Karpas-422 (cell line): ENCODE measurements at regions not wholly inside any gene's neighbourhood (a gene's known extent, or its start where the extent isn't known, plus 50 kb on each side); places are given as distances from the start of the nearest gene placed in this dataset.

Source experiments
- DNase-seq: peaks from one replicate; pipeline ENCODE4 v3.0.0-alpha.2; 2015
- H2AFZ ChIP-seq: fragments of 200-600 bp; sonication (generic); 2 replicates; pipeline ENCODE4 v1.6.1; 2014; ENCODE audit warnings: antibody characterized with exemption, low read length, mixed read lengths
- H3K27ac ChIP-seq: fragments of 200-600 bp; sonication (generic); 2 replicates; pipeline ENCODE4 v1.5.1; 2014; ENCODE audit warnings: mild to moderate bottlenecking, low read length, moderate library complexity
- H3K27me3 ChIP-seq: fragments of 200-600 bp; sonication (generic); 2 replicates; pipeline ENCODE4 v1.6.1; 2014; ENCODE audit warnings: low read length, mixed read lengths
- H3K36me3 ChIP-seq: fragments of 200-600 bp; sonication (generic); 2 replicates; pipeline ENCODE4 v1.6.1; 2014; ENCODE audit warnings: low read length, mixed read lengths; ENCODE audit not compliant: insufficient read depth
- H3K4me1 ChIP-seq: fragments of 200-600 bp; sonication (generic); 2 replicates; pipeline ENCODE4 v1.6.1; 2014; ENCODE audit warnings: mild to moderate bottlenecking, low read length, mixed read lengths
- H3K4me2 ChIP-seq: fragments of 200-600 bp; sonication (generic); 2 replicates; pipeline ENCODE4 v1.6.1; 2014; ENCODE audit warnings: low read length, low read depth, mild to moderate bottlenecking; ENCODE audit not compliant: poor library complexity, severe bottlenecking
- H3K4me3 ChIP-seq: fragments of 200-600 bp; sonication (generic); 2 replicates; pipeline ENCODE4 v1.5.1; 2014; ENCODE audit warnings: mild to moderate bottlenecking, antibody characterized with exemption, low read length, mixed read lengths
- H3K79me2 ChIP-seq: fragments of 200-600 bp; sonication (generic); 2 replicates; pipeline ENCODE4 v1.6.1; 2014; ENCODE audit warnings: mild to moderate bottlenecking, low read length, mixed read lengths
- H3K9ac ChIP-seq: fragments of 200-600 bp; sonication (generic); 2 replicates; pipeline ENCODE4 v1.6.0; 2014; ENCODE audit warnings: low read length
- H3K9me2 ChIP-seq: fragments of 200-600 bp; sonication (generic), shearing (Covaris generic); replicated peaks from 2 replicates; pipeline ENCODE4 v1.6.0; 2014; ENCODE audit warnings: mild to moderate bottlenecking, low read length, moderate library complexity; ENCODE audit not compliant: insufficient read depth
- H3K9me3 ChIP-seq: fragments of 300-700, 200-600 bp; sonication (generic); 2 replicates; pipeline ENCODE4 v1.6.1; 2014; ENCODE audit warnings: low read length, mixed read lengths
- H4K20me1 ChIP-seq: fragments of 200-600 bp; sonication (generic); 2 replicates; pipeline ENCODE4 v1.6.1; 2014; ENCODE audit warnings: mild to moderate bottlenecking, antibody characterized with exemption, low read length, low read depth; ENCODE audit not compliant: insufficient read depth

DNA sequence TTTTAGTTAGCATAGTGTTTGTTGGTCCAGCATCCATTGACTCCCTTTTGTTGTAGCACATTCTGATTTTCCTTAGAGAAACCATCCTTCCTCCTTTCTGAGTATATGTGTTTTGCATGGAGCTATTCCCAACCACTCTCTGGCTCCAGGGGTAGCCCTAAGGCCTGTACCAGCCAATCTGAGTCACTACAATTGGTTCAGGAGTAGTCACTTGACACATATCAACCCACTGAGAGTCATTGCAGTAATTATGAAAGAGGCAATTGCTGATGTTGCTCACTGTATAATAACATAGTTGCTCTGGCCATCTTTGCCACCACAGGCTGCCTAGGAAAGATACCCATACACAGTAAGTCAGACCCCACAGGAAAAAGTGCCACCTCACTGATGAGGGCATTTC lies 71.2 kb upstream of the GRID2 start:
- Histone ChIP-seq H4K20me1 (no peaks in the 10 kb centered on the region), H3K9me2 (peaks cover 4% of the 10 kb centered on the region; the same call in 1 of the 2 replicates), H3K9ac (no peak overlapping the region), H3K4me3 (no peak overlapping the region), H3K36me3 (no peaks in the 10 kb centered on the region), H3K79me2 (no peaks in the 10 kb centered on the region), H3K4me2 (no peak overlapping the region), H2AFZ (no peak overlapping the region), H3K27ac (no peak overlapping the region), H3K4me1 (no peaks in the 10 kb centered on the region), H3K27me3 (no peaks in the 10 kb centered on the region), H3K9me3 (peaks cover 13% of the 10 kb centered on the region; the same call in 1 of the 2 replicates)
- DNase-seq, result no peak

DNA sequence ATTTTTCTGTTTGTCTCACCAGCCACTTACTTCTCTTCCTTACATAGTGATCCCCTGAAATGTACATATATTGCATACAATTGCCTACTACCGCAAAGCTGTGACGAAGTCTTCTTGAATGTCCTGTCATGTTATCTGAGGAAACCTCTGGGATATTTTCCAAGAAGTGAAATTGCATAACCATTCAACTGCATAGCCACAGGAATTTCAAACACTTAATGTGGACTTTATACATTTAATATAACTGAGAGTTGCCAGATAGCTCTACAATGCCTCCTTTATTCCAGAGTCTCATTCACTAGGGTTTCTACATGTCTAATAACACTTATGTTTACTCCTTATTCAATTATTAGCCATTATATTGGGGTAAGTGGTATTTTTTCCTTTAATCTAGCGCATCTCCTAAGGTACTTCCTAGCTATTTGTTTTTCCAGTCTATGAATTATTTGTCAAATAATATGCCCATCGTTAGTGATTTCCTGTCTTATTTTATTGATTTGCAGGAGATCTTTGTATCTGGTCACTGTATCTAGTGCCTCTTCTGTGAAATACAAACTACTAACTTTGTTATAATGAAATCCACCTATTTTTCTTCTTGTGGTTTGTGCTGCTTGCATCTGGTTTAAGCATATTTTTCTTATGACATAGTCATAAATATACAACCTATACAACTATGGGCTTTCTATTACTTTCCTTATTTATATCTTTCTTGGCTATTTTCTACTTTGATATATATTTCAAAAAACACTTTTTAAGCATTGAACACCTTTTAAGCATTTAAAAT lies 69.2 kb upstream of the GRID2 start:
- no peak overlapping the region for H3K27ac ChIP-seq
- H3K9me2 ChIP-seq, result peaks cover 4% of the 10 kb centered on the region; the same call in 1 of the 2 replicates
- H3K9me3 ChIP-seq, result peaks cover 19% of the 10 kb centered on the region
- H3K4me2 ChIP-seq, result no peak overlapping the region
- H3K4me1 ChIP-seq, result no peaks in the 10 kb centered on the region
- no peak overlapping the region for H3K4me3 ChIP-seq
- no peaks in the 10 kb centered on the region for H4K20me1 ChIP-seq
- no peak overlapping the region for H2AFZ ChIP-seq
- H3K27me3 ChIP-seq, result no peaks in the 10 kb centered on the region
- no peaks in the 10 kb centered on the region for H3K36me3 ChIP-seq
- DNase-seq, result no peak
- H3K79me2 ChIP-seq, result no peaks in the 10 kb centered on the region
- H3K9ac ChIP-seq, result no peak overlapping the region

DNA sequence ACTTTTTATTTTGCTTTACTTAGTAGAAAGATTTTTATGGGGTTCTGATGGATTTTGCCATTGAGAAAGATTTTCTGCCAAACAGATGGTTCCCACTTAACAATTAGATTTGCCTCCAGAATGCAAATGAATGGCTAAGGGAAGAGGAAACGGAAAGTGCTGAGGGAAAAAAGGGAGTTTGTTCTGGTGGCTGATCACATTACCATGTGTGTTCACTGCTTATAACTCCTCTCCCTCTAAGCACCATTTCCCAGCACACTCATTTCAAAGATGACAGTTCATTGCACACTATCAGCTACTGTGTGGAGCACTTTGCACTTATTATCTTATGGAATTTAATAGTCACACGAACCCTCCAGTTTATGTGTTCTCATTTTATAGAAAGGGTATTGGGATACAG lies 68.0 kb upstream of the GRID2 start:
- Histone ChIP-seq H3K27ac (no peak overlapping the region), H3K9me2 (peaks cover 4% of the 10 kb centered on the region; the same call in 1 of the 2 replicates), H3K9ac (no peak overlapping the region), H2AFZ (no peak overlapping the region), H4K20me1 (no peaks in the 10 kb centered on the region), H3K79me2 (no peaks in the 10 kb centered on the region), H3K4me3 (no peak overlapping the region), H3K4me1 (no peaks in the 10 kb centered on the region), H3K36me3 (no peaks in the 10 kb centered on the region), H3K4me2 (no peak overlapping the region), H3K27me3 (no peaks in the 10 kb centered on the region), H3K9me3 (peaks cover 20% of the 10 kb centered on the region)
- no peak for DNase-seq

DNA sequence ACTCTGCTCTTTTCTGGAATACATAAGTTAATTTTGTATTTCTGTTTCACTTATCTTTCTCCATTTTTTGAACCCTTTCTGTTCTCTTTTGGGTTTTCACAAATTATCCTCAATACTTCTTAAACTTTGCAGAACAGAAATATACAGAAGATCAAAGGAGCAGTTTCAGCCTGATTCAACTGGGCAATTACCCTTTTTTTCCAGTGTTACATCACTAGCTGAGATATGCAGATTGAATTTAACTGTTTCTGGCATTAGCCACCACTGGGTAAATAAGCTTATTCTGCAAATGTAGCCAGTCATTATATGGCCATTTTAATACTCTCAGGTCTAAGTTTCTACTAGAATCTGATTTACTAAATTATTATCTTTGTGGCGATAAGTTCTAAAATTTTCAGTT lies 66.9 kb upstream of the GRID2 start:
- Histone ChIP-seq H3K4me2 (no peak overlapping the region), H3K27ac (no peak overlapping the region), H3K9me3 (peaks cover 20% of the 10 kb centered on the region), H3K36me3 (no peaks in the 10 kb centered on the region), H4K20me1 (no peaks in the 10 kb centered on the region), H3K9ac (no peak overlapping the region), H3K79me2 (no peaks in the 10 kb centered on the region), H3K27me3 (no peaks in the 10 kb centered on the region), H3K4me1 (no peaks in the 10 kb centered on the region), H3K4me3 (no peak overlapping the region), H2AFZ (no peak overlapping the region), H3K9me2 (peaks cover 4% of the 10 kb centered on the region; the same call in 1 of the 2 replicates)
- DNase-seq, result no peak

DNA sequence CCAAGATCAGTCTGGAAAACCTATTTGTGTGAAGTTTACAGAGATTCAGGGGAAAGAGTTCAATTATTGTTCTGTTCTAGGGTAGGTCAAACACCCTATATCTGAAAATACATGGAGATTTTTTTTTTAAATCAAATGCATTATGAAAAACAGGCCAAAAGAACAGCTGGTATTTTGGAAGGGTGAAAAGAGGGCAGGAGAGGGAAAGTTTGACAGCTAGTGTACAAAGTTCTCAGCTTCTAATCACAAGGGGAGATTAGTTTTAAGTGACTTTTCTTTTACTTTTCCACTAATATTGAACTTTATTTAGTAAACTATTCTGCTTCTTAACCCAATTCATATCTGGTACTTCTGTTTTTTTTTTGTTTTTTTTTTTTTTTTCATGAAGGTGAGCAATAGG lies 66.2 kb upstream of the GRID2 start:
- peaks cover 23% of the 10 kb centered on the region for H3K9me3 ChIP-seq
- H3K4me1 ChIP-seq, result no peaks in the 10 kb centered on the region
- H4K20me1 ChIP-seq, result no peaks in the 10 kb centered on the region
- DNase-seq, result no peak
- H3K9me2 ChIP-seq, result peaks cover 4% of the 10 kb centered on the region; the same call in 1 of the 2 replicates
- H3K4me3 ChIP-seq, result no peak overlapping the region
- H2AFZ ChIP-seq, result no peak overlapping the region
- no peaks in the 10 kb centered on the region for H3K27me3 ChIP-seq
- H3K9ac ChIP-seq, result no peak overlapping the region
- H3K27ac ChIP-seq, result no peak overlapping the region
- H3K79me2 ChIP-seq, result no peaks in the 10 kb centered on the region
- H3K4me2 ChIP-seq, result no peak overlapping the region
- no peaks in the 10 kb centered on the region for H3K36me3 ChIP-seq

DNA sequence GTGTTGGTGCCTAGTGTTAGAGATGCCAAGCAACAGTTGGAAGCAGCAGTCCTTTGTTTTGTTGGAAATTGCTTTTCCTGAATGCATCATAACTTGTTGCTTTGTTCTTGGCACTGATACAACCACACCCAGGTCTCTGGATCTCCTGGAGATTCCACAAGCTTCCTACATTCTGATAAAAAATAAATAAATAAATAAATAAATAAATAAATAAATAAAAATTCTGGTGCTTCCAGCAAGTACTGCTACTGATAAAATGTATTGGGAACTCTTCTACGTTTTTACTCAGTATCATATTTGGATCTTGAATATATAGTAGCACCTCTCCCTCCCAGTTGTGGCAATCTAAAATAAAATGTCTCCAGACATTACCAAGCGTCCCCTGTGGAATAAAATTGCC lies 62.7 kb upstream of the GRID2 start:
- peaks cover 22% of the 10 kb centered on the region for H3K9me3 ChIP-seq
- H3K4me2 ChIP-seq, result no peak overlapping the region
- no peaks in the 10 kb centered on the region for H4K20me1 ChIP-seq

DNA sequence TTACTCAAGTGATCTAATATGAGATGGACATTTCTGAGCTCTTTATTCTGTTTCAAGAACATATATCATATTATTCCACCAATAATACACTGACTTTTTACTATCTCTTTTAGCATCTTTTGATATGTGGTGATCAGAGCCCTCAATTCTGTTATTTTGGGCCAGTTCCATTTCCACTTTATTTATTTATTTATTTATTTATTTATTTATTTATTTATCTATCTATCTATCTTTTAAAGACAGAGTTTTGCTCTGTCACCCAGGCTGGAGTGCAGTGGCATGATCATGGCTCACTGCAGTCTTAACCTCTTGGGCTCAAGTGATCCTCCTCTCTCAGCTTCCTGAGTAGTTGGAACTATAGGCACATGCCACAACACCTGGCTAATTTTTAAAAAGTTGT lies 57.4 kb upstream of the GRID2 start:
- no peak overlapping the region for H3K4me2 ChIP-seq
- H3K9me3 ChIP-seq, result peaks cover 22% of the 10 kb centered on the region; the same call in 1 of the 2 replicates

More for the DNA sequence above, 62.7 kb upstream of the GRID2 start:
- Histone ChIP-seq H3K4me3 (no peak overlapping the region), H3K79me2 (no peaks in the 10 kb centered on the region), H3K36me3 (no peaks in the 10 kb centered on the region), H3K4me1 (no peaks in the 10 kb centered on the region), H3K9me2 (no peaks in the 10 kb centered on the region), H3K27me3 (no peaks in the 10 kb centered on the region), H3K9ac (no peak overlapping the region), H3K27ac (no peak overlapping the region), H2AFZ (no peak overlapping the region)
- no peak for DNase-seq

DNA sequence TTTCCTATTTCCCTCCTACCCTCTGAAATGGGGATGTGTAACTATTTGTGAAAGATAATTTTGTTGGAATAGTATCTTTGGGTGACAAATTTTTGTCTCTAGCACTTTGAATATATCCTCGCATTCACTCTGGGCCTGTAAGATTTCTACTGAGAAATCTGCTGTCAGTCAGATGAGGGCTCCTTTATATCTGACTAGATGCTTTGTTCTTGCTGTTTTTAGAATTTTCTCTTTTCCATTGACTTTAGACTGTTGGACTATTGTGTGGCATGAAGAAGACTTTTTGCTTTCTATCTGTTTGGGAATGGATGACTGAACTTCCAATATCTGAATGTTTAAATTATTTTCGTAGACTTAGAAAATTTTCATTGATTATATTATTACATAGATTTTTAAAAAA lies 54.2 kb upstream of the GRID2 start:
- H3K9me3 ChIP-seq, result peaks cover 12% of the 10 kb centered on the region
- H3K4me1 ChIP-seq, result no peaks in the 10 kb centered on the region
- H3K9me2 ChIP-seq, result no peaks in the 10 kb centered on the region
- no peak overlapping the region for H2AFZ ChIP-seq
- H3K4me2 ChIP-seq, result no peak overlapping the region
- no peaks in the 10 kb centered on the region for H3K79me2 ChIP-seq
- DNase-seq, result no peak
- no peaks in the 10 kb centered on the region for H4K20me1 ChIP-seq
- H3K36me3 ChIP-seq, result no peaks in the 10 kb centered on the region
- no peak overlapping the region for H3K4me3 ChIP-seq
- H3K9ac ChIP-seq, result no peak overlapping the region
- no peak overlapping the region for H3K27ac ChIP-seq
- no peaks in the 10 kb centered on the region for H3K27me3 ChIP-seq

More for the DNA sequence above, 57.4 kb upstream of the GRID2 start:
- no peak overlapping the region for H2AFZ ChIP-seq
- no peak overlapping the region for H3K9ac ChIP-seq
- H3K27me3 ChIP-seq, result no peaks in the 10 kb centered on the region
- DNase-seq, result no peak
- H3K4me1 ChIP-seq, result no peaks in the 10 kb centered on the region
- H3K79me2 ChIP-seq, result no peaks in the 10 kb centered on the region
- H3K4me3 ChIP-seq, result no peak overlapping the region
- H3K9me2 ChIP-seq, result no peaks in the 10 kb centered on the region
- H3K27ac ChIP-seq, result no peak overlapping the region
- H3K36me3 ChIP-seq, result no peaks in the 10 kb centered on the region
- no peaks in the 10 kb centered on the region for H4K20me1 ChIP-seq
